Natural killer cell treated with Interleukin-12 subunit alpha and Interleukin-12 subunit beta and Interleukin-15 and Interleukin-18, amount 100 ng/mL, for 72 hours (primary cell): ENCODE measurements at regions not wholly inside any gene's neighbourhood (a gene's known extent, or its start where the extent isn't known, plus 50 kb on each side); places are given as distances from the start of the nearest gene placed in this dataset.

Experiments
- ATAC-seq, 2 donors: fragments of 150-1000 bp; cut with Tn5 transposase in 1 of 2; sonication (Bioruptor Pico), chemical (Tn5 transposase) in 1 of 2; 2 replicates each; pipeline ENCODE4 v1.10.0; 2021
- DNase-seq: peaks from one replicate; pipeline ENCODE4 v3.0.0; 2022; ENCODE audit warnings: low spot score
- H3K27ac Mint-ChIP-seq, 2 donors: 1 replicate in 1 of 2; 2 replicates in 1 of 2; pipeline ENCODE4 v1.8.0; 2022; ENCODE audit warnings: mixed read lengths in 2 of 2, mild to moderate bottlenecking in 1 of 2, moderate library complexity in 1 of 2
- H3K27me3 Mint-ChIP-seq, 2 donors: 1 replicate in 1 of 2; 2 replicates in 1 of 2; pipeline ENCODE4 v1.8.0; 2022; ENCODE audit warnings: mixed read lengths in 2 of 2
- H3K36me3 Mint-ChIP-seq: one replicate; pipeline ENCODE4 v1.8.0; 2022; ENCODE audit warnings: mixed read lengths
- H3K4me1 Mint-ChIP-seq, 2 donors: 1 replicate in 1 of 2; 2 replicates in 1 of 2; pipeline ENCODE4 v1.8.0; 2022; ENCODE audit warnings: low read depth in 2 of 2, mixed read lengths in 2 of 2, mild to moderate bottlenecking in 1 of 2
- H3K4me3 Mint-ChIP-seq: one replicate; pipeline ENCODE4 v1.8.0; 2022; ENCODE audit warnings: mixed read lengths
- H3K9me3 Mint-ChIP-seq: 2 replicates; pipeline ENCODE4 v1.8.0; 2022; ENCODE audit warnings: mixed read lengths

DNA sequence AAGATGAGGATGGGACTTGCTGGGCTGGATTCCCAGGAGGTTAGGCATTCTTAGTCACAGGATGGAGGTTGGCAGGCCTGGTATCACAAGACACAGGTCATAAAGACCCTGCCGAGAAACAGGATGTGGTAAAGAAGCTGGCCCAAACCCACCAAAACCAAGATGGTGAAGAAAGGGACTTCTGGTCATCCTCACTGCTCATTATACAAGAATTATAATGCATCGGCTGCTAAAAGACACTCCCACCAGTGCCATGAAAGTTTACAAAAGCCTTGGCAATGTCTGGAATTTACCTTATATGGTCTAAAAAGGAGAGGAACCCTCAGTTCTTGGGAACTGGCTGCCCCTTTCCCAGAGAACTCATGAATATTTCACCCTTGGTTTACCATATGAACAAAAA, 345.5 kb upstream of the POM121L12 start:
- no peak for DNase-seq
- no peaks in the 10 kb centered on the region for H3K36me3 Mint-ChIP-seq
- no peaks in the 10 kb centered on the region for H3K27me3 Mint-ChIP-seq

DNA sequence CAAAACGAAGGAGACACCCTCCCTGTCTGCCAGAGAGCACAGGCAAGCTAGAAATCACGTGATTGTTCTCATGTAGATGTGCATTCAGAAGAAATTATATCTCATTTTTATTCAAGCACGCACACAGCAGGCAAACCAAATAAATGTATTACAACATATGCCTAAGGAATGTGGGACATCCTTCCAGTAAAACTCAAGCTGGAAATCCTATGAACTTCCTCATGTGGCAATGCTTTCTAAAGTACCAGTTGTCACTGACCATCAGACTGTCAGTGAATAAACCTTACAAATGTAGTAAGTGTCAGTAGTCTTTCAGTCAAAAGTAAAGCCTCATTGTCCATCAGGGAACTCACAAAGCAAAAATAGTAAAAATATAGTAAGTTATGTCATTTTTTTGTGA, 350.1 kb upstream of the POM121L12 start:
- ATAC-seq (no peak), DNase-seq (no peak)
- Mint-ChIP-seq H3K36me3 (no peaks in the 10 kb centered on the region), H3K27me3 (no peaks in the 10 kb centered on the region), H3K4me1 (no peaks in the 10 kb centered on the region), H3K27ac (no peak overlapping the region), H3K9me3 (peaks cover 23% of the 10 kb centered on the region), H3K4me3 (no peak overlapping the region)

More for the DNA sequence above, 345.5 kb upstream of the POM121L12 start:
- Mint-ChIP-seq H3K4me1 (no peaks in the 10 kb centered on the region), H3K9me3 (peaks cover 27% of the 10 kb centered on the region), H3K4me3 (no peak overlapping the region), H3K27ac (no peak overlapping the region)
- ATAC-seq, result no peak

DNA sequence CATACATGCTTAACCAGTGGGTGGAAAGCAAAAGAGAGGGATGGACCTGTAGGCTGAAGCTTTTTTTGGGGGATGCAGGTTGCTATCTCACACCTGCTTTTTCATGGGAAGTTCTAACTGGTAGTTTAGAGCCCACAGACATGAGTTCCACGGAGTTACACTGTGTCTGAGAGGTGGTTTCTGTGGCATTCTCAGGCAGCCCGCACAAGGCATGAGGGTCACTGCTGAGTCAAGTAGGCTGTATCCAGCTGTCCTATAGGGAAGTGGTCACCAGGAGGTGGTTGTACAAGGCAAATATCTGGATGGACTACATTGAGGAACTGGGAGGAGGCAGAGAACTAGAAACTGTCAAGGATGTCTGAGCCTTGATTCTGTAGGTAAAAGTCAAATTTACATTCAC, 351.0 kb upstream of the POM121L12 start:
- DNase-seq, result no peak
- Mint-ChIP-seq H3K27ac (no peak overlapping the region), H3K4me1 (no peaks in the 10 kb centered on the region), H3K4me3 (no peak overlapping the region), H3K27me3 (no peaks in the 10 kb centered on the region), H3K36me3 (peaks cover 3% of the 10 kb centered on the region), H3K9me3 (peaks cover 23% of the 10 kb centered on the region)
- no peak for ATAC-seq

DNA sequence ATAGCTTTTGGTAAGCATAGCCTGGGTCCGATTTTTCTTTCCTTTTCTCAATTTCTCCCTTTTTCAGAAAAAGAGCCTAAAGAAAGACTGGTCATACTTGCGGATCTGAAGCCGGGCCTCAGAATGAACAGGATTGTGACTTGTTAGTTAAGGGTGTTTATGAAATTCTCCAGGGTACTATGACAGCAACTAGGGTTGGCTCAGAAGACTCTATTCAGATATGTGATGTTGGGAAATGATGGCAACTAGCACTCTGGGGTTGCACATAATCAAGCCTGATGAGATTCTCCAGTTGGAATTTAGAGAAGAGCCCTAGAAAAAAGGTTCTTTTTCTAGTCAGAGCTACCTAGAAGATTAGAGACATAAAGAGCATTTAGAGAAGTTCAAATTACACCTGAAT, 352.4 kb upstream of the POM121L12 start:
- peaks cover 4% of the 10 kb centered on the region for H3K36me3 Mint-ChIP-seq
- H3K4me1 Mint-ChIP-seq, result no peaks in the 10 kb centered on the region
- H3K4me3 Mint-ChIP-seq, result no peak overlapping the region
- ATAC-seq (no peak), DNase-seq (no peak)
- H3K9me3 Mint-ChIP-seq, result peaks cover 22% of the 10 kb centered on the region
- H3K27me3 Mint-ChIP-seq, result no peaks in the 10 kb centered on the region
- no peak overlapping the region for H3K27ac Mint-ChIP-seq

DNA sequence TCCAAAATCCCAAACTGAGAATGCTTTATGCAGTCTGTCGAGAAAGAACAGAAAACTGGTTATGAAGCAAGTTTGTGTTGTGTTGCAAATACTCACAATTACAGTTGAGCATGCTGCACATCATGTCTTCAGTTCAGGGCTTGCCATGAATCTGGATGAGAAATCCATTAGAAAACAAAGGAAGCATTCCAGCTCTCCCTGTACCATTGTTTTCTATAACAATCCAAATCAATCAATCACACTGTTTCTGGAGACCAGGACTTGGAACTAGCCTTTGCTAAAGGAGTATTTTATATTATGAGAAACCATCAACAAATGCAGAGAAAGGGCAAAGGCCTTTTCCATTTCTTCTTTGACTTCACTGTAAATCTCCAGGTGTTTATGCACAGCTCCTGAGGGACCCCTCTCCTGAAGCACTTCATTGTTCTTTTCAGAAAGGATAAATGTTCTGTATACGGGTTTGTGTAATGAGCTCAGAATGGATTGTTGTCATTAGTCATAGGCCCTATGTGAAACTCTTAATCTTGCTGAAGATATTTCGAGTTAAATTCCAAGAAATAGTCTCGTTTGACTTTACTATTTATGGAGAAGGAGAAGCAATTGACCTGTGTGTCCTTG, 364.7 kb upstream of the POM121L12 start:
- Mint-ChIP-seq H3K4me1 (no peaks in the 10 kb centered on the region), H3K4me3 (no peak overlapping the region), H3K36me3 (no peaks in the 10 kb centered on the region), H3K27me3 (no peaks in the 10 kb centered on the region), H3K27ac (no peak overlapping the region), H3K9me3 (no peaks in the 10 kb centered on the region)
- no peak for DNase-seq
- ATAC-seq, result no peak

DNA sequence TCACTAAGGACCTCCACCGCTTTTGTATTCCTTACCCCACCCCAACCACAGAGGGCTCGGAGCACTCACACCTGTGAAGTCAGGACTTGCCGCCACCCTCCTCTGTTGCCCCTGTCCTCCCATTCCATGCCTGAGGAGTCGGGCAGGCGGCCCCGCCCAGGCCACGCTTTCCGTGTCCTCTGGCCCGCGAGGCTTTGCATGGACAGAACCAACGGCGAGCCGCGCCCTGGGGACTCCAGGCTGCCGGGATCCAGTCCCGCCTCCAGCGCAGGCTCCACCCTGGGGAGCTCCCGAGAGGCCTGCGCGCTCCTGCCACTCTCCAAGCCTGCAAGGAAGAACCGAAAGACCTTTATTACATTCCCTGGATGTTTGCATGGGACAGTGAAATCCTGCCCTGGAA, 366.4 kb upstream of the POM121L12 start:
- H3K4me3 Mint-ChIP-seq, result no peak overlapping the region
- ATAC-seq (no peak), DNase-seq (no peak)
- no peaks in the 10 kb centered on the region for H3K27me3 Mint-ChIP-seq
- H3K27ac Mint-ChIP-seq, result no peak overlapping the region
- H3K4me1 Mint-ChIP-seq, result no peaks in the 10 kb centered on the region
- H3K9me3 Mint-ChIP-seq, result no peaks in the 10 kb centered on the region
- no peaks in the 10 kb centered on the region for H3K36me3 Mint-ChIP-seq

DNA sequence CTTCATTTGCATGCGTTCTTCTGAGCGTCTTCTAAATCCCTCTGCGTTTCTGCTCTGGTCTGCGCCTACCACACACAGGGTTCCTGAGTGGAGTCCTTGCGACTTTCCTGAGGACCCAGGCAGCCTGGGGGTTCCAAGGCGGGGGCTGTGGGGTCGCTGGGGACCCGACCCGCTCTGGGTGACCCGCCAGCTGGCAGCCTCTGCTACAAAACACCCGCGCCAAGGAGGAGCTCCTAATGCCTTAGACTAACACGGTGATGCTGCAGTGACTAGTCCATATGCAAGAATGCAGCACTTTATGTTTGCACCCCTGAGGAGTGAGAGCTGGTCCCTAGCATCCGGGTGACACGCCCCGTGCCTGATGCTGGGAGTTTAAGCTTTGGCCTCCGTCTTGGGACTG, 367.0 kb upstream of the POM121L12 start:
- DNase-seq (no peak), ATAC-seq (no peak)
- no peaks in the 10 kb centered on the region for H3K36me3 Mint-ChIP-seq
- no peaks in the 10 kb centered on the region for H3K4me1 Mint-ChIP-seq
- H3K4me3 Mint-ChIP-seq, result no peak overlapping the region
- H3K9me3 Mint-ChIP-seq, result no peaks in the 10 kb centered on the region
- no peaks in the 10 kb centered on the region for H3K27me3 Mint-ChIP-seq
- H3K27ac Mint-ChIP-seq, result no peak overlapping the region

DNA sequence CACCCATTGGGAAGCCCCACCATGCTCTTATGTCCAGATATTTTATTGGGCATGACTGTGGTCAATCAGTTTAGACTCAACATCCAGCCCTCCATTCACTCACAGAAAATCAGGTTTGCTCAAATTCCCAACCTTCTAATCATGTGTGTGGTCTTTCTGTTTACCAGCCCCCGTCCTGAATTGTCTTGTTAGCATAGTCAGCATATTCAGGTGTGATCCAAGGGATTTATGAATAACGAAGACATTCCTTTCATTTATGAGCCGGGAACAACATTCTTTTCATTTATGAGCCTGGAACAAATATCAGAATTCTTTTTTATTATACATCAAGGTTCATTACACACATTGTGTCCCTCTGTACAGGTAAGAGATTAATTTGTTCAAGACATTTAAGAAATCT, 376.3 kb upstream of the POM121L12 start:
- H3K36me3 Mint-ChIP-seq, result no peaks in the 10 kb centered on the region
- no peaks in the 10 kb centered on the region for H3K27me3 Mint-ChIP-seq
- H3K27ac Mint-ChIP-seq, result no peak overlapping the region
- DNase-seq (no peak), ATAC-seq (no peak)
- H3K4me1 Mint-ChIP-seq, result no peaks in the 10 kb centered on the region
- peaks cover 9% of the 10 kb centered on the region for H3K9me3 Mint-ChIP-seq
- H3K4me3 Mint-ChIP-seq, result no peak overlapping the region

DNA sequence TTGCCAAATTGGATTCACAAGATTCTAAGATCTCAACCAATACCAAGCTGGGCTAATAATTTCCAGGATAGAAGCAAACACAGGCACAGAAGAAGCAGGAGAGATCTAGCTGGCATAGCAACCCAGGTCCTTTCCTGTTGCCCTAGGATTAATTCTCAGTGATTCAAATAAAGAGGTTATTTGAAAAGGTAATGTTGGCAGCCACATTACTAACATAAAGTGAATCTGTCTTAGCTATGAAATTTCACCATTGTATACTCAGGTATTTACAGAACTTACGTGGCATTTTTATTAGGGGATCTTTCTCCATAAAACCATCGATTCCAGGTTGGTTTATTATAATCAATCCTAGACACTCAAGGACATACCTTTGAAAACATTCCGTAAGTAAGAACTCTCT, 379.3 kb upstream of the POM121L12 start:
- DNase-seq (no peak), ATAC-seq (no peak)
- Mint-ChIP-seq H3K9me3 (peaks cover 16% of the 10 kb centered on the region), H3K36me3 (no peaks in the 10 kb centered on the region), H3K4me3 (no peak overlapping the region), H3K27me3 (no peaks in the 10 kb centered on the region), H3K27ac (no peak overlapping the region), H3K4me1 (no peaks in the 10 kb centered on the region)

DNA sequence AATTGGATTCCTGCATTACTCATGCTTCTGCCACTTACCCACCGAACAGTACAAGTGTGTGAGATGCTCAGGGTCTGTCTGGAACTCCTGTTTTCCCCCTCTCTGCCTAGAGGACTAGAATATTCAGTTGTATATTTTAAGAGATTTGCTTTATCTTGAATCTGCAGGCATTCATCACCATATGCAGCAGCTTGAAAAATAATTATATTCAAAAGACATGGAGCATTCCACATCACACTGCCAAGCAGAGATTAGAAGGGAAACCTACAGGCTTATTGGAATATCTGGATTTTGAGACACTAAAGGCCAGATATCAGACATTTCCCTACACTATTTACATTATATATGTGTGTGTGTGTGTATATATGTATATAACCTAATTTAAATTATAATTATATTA, 382.8 kb upstream of the POM121L12 start:
- DNase-seq (no peak), ATAC-seq (no peak)
- peaks cover 10% of the 10 kb centered on the region for H3K9me3 Mint-ChIP-seq
- H3K4me1 Mint-ChIP-seq, result no peaks in the 10 kb centered on the region
- H3K27ac Mint-ChIP-seq, result no peak overlapping the region
- no peak overlapping the region for H3K4me3 Mint-ChIP-seq
- no peaks in the 10 kb centered on the region for H3K27me3 Mint-ChIP-seq
- no peaks in the 10 kb centered on the region for H3K36me3 Mint-ChIP-seq

DNA sequence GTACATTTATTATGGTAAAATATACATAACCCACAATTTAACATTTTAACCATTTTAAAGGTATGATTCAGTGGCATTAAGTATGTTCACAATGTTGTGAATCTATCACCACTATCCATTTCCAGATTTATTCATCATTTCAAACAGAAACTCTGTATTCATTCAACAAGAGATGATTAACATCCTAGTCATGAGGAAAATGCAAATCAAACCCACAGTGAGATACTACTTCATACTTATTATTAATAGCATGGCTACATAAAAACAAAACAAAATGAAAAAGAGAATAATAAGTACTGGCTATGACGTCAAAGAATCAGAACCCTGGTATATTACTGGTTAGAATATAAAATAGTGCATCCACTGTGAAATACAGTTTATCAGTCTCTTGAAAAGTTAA, 386.6 kb upstream of the POM121L12 start:
- ATAC-seq (no peak), DNase-seq (no peak)
- Mint-ChIP-seq H3K9me3 (peaks cover 17% of the 10 kb centered on the region), H3K27me3 (no peaks in the 10 kb centered on the region), H3K36me3 (peaks cover 5% of the 10 kb centered on the region), H3K4me1 (no peaks in the 10 kb centered on the region), H3K4me3 (no peak overlapping the region), H3K27ac (no peak overlapping the region)

DNA sequence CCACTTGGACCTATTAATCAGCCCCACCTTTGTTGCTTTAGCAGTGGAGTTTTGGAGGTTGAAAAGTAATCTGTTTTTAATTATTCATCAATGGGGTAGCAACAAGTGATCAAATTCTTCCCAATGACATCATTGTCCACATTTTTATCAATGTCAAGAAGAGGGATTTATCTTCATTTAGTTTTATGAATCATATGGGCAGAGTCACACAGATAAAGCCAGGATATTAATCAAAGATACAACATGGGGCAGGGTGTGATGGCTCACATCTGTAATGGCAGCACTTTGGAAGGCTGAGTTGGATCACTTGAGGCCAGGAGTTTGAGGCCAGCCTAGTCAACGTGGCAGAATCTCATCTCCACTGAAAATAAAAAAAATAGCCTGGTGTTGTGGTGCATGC, 388.4 kb upstream of the POM121L12 start:
- no peak overlapping the region for H3K27ac Mint-ChIP-seq
- no peak for ATAC-seq

DNA sequence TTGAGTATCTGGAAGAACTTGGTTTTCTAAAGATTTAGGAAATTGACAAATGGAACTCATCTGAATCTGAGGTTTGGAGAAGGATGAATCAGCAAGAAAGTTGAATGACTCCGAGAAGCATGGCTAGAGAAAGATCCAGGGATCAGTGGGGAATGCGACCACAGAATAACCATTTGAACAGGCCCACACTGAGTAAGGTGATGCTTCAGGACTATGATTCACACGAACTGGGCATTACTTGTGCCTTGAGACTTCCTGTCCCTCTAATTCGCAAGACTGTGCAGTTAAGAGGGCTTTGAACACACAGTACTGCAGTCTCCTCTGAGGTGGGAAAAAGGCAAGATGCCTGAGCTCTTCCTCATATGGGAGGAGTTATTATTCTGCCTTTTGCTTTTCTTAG, 395.5 kb upstream of the POM121L12 start:
- Mint-ChIP-seq H3K4me1 (no peaks in the 10 kb centered on the region), H3K27ac (no peak overlapping the region), H3K9me3 (peaks cover 12% of the 10 kb centered on the region), H3K27me3 (no peaks in the 10 kb centered on the region), H3K4me3 (no peak overlapping the region), H3K36me3 (peaks cover 6% of the 10 kb centered on the region)
- DNase-seq (no peak), ATAC-seq (no peak)

More for the DNA sequence above, 388.4 kb upstream of the POM121L12 start:
- no peaks in the 10 kb centered on the region for H3K4me1 Mint-ChIP-seq
- no peaks in the 10 kb centered on the region for H3K27me3 Mint-ChIP-seq
- peaks cover 5% of the 10 kb centered on the region for H3K36me3 Mint-ChIP-seq
- peaks cover 15% of the 10 kb centered on the region for H3K9me3 Mint-ChIP-seq
- no peak overlapping the region for H3K4me3 Mint-ChIP-seq
- DNase-seq, result no peak

DNA sequence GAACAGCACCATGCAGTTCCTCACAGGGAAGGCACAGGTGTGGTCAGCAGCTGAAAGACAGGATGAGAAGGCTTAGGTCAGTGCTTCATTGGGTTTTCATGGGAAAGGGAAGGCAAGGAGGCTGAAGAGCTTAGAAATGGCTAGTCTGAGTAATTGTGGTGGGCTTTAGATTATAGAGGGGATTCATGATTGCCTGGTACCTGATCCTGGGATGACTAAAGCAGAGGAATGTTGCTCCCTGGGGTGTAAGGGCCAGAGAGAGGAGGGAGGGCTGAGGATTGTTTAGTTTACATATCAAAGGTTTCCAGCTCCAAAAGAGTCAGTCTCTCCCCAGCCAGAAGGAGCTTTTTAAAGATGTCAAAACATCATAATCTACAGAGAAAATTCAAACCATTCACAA, 396.3 kb upstream of the POM121L12 start:
- Mint-ChIP-seq H3K36me3 (peaks cover 6% of the 10 kb centered on the region), H3K4me1 (no peaks in the 10 kb centered on the region), H3K9me3 (peaks cover 12% of the 10 kb centered on the region), H3K4me3 (no peak overlapping the region), H3K27ac (no peak overlapping the region), H3K27me3 (no peaks in the 10 kb centered on the region)
- no peak for ATAC-seq
- DNase-seq, result no peak

DNA sequence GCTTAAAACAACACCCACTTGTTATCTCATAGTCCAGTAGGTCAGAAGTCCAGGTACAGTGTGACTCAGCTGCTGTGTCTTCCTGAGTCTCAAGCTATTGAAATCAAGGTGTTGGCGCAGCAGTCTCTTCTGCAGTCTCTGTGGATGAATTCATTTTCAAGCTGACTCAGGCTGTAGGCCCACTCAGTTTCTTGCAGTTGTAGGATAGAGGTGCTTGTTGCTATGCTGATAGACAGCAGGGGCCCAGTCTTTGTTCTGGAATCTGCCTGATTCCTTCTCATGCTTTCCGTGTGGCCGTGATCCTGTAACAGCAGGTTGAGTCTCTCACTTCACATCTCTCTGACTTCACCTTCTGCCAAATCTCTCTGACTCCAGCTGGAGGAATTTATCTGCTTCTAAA, 400.4 kb upstream of the POM121L12 start:
- Mint-ChIP-seq H3K27me3 (no peaks in the 10 kb centered on the region), H3K9me3 (peaks cover 15% of the 10 kb centered on the region), H3K4me1 (no peaks in the 10 kb centered on the region), H3K4me3 (no peak overlapping the region), H3K27ac (no peak overlapping the region), H3K36me3 (peaks cover 6% of the 10 kb centered on the region)
- DNase-seq (no peak), ATAC-seq (no peak)
